ENCODE measurements at regions not wholly inside any gene's neighbourhood (a gene's known extent, or its start where the extent isn't known, plus 50 kb on each side); places are given as distances from the start of the nearest gene placed in this dataset.

DNA sequence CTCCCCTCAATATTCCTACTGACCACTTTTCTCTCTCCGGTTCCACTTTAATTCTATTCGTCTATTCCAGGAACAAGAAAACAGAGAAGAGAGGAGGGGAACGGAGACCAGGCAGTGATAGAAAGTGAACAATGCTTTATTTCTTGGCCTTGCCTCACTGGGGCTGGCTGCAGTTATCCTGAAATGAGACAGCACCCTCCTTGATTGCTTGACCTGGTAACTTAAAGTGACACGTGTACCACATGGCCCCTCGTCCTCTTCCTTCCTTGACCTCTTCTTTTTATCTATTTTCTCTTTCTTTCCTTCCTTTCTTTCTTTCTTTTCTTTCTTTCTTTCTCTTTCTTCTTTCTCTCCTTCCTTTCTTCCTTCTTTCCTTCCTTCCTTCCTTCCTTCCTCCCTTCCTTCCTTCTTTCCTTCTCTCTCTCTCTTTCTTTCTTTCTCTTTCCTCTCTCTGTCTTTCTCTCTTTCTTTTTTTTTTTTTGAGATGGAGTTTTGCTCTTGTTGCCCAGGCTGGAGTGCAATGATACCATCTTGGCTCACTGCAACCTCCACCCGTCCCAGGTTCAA lies 52.8 kb upstream of the CLMP start:
- no peaks in the 10 kb centered on the region for H3K9me3 Mint-ChIP-seq
- H3K4me3 Mint-ChIP-seq: no peak overlapping the region
- peaks cover 2% of the 10 kb centered on the region for H3K27me3 Mint-ChIP-seq (ENCODE audit: low read depth)
- DNase-seq: no peak
- no peak for ATAC-seq
- no peaks in the 10 kb centered on the region for H3K4me1 Mint-ChIP-seq (ENCODE audit: low read depth)
- no peaks in the 10 kb centered on the region for H3K36me3 Mint-ChIP-seq (ENCODE audit: insufficient read depth)

DNA sequence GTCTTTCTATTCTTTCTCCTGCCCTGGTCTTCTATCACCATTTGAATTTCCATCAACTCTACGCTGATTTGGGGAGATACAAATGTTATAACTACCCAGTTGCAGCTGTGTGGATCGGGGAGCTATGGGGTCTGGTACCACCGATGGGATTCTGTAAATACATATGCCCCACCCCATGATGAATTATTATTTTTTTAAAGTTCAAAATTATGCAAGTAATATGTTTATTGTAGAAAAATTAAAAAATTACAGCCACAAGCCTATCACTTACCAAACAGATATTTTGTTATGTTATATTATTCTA lies 52.4 kb upstream of the CLMP start:
- H3K4me3 Mint-ChIP-seq: no peak overlapping the region
- peaks cover 2% of the 10 kb centered on the region for H3K27me3 Mint-ChIP-seq (ENCODE audit: low read depth)
- ATAC-seq: no peak
- no peaks in the 10 kb centered on the region for H3K36me3 Mint-ChIP-seq (ENCODE audit: insufficient read depth)
- no peaks in the 10 kb centered on the region for H3K9me3 Mint-ChIP-seq
- H3K4me1 Mint-ChIP-seq (ENCODE audit: low read depth): no peaks in the 10 kb centered on the region
- DNase-seq: no peak

DNA sequence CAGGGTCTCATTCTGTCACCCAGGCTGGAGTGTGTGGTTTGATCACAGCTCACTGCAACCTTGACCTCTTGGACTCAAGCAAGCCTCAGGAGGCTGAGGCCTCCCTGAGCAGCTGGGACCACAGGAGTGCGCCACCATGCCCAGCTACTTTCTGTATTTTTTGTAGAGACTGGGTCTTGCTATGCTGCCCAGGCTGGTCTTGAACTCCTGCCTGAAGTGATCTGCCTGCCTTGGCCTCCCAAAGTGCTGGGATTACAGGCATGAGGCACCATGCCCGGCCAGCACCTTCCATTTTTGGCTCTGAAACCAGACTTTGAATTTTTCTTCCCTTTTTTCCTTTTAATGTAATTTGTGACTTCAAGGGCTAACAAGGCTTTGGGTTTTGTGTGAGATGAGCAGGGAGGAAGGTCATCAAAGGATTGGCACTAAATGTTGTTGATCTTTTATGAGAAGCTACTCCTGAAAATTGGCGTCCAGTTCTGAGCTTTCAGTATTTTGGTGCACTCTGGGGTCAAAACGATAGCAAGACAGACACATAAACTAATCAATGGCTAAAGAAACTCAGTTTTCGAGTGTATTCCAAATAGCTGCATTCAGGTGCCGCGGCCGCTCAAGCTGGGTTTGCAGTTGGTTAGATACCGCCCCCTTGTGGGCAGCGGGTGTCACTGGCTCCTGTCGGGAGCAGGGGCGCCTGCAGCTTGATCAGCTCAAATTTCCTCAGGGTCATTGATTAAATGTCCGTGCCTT lies 51.9 kb upstream of the CLMP start:
- H3K4me3 Mint-ChIP-seq: no peak overlapping the region
- peak; percentile 89 to 90 for ATAC-seq
- no peaks in the 10 kb centered on the region for H3K9me3 Mint-ChIP-seq
- peaks cover 2% of the 10 kb centered on the region for H3K27me3 Mint-ChIP-seq (ENCODE audit: low read depth)
- DNase-seq: peak; percentile 74
- no peaks in the 10 kb centered on the region for H3K36me3 Mint-ChIP-seq (ENCODE audit: insufficient read depth)
- H3K4me1 Mint-ChIP-seq (ENCODE audit: low read depth): no peaks in the 10 kb centered on the region

DNA sequence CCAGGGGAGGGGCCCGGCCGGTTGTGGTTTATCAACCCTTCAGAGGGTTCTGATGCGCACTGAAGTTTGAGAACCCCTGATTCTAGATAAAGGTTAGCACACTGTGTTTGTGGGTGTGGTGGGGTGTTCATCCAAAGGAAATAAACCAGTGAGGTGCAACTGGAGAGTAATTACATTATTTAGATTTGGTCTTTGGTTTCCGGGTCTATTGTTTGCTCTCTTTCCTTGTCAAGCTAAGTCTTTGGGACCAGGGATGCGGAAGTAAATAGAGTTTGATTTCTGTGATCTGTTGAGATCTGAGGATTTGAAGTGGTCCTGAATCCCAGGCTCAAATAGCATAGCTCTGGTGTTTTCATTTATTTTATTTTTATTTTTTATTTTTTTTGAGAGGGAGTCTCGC lies 50.5 kb upstream of the CLMP start:
- Mint-ChIP-seq H3K36me3 (ENCODE audit: insufficient read depth) (no peaks in the 10 kb centered on the region), H3K27me3 (ENCODE audit: low read depth) (peaks cover 2% of the 10 kb centered on the region), H3K4me1 (ENCODE audit: low read depth) (no peaks in the 10 kb centered on the region), H3K9me3 (no peaks in the 10 kb centered on the region), H3K4me3 (no peak overlapping the region)
- DNase-seq (no peak), ATAC-seq (no peak)

Data from activated T-cell treated with anti-CD3 and anti-CD28 coated beads, Interleukin-2, amount 50 U/mL, for 4 hours (primary cell).